Daoy (cell line): ENCODE measurements at regions not wholly inside any gene's neighbourhood (a gene's known extent, or its start where the extent isn't known, plus 50 kb on each side); places are given as distances from the start of the nearest gene placed in this dataset.
A peak's percentile ranks its signal among the peaks of the same experiment; 100 is the strongest.
"Not testable (repeated sequence)": the region's sequence is repeated elsewhere in the genome, so short reads cannot be mapped to it uniquely, and the experiment has no call there.

Experiments
- DNase-seq: peaks from one replicate; pipeline ENCODE4 v3.0.0-alpha.2; 2015; ENCODE audit warnings: low read depth

DNA sequence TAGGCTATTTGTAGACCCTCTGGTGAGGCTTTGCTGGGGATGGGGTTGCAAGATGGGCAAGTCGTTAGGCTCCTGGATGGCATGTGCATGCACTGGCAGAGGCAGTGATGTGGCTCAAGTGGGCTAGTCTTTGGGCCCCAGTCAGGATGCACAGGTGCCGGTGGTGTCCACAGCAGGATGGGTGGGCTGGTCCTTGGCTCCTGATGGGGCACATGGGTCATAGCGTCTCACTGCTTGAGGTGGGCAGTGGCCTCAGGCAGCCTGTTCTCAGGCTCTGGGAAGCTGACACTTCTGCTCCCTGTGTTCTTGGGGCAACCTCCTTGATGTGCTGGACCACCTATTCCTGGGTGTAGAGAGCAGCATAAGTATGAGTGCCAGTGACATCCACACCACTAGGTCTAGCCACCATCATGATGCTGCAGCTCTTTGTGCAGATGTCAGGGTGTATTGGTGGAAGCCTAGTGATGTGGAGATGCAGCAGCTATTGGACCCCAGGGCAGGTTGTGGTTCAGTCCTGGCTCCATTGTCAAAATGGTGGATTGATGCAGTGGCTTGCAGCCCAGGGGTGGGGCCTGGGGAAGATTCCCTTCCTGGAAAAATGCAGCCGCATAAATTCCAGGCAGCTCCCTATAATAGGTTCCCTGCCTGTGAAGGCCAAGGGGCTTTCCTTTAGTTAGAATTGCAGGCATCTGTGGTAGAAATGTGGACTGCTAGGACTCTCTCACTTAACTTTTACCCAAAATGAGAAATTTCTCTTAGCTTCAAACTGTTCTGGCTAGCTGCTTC is 742.5 kb upstream of the MDGA2 start:
- DNase-seq = no peak

GRCh38 chr14:48401321-48401720 is 725.9 kb upstream of the MDGA2 start:
- DNase-seq = no peak

GRCh38 chr14:48398675-48399282 is 723.4 kb upstream of the MDGA2 start:
- DNase-seq = peak; percentile 2

GRCh38 chr14:48391661-48392060 is 716.3 kb upstream of the MDGA2 start:
- no peak for DNase-seq

- no peak for DNase-seq
Measured at GRCh38 chr14:48390346-48390745, 714.9 kb upstream of the MDGA2 start.

GRCh38 chr14:48384821-48385220 is 709.4 kb upstream of the MDGA2 start:
- no peak for DNase-seq

DNA sequence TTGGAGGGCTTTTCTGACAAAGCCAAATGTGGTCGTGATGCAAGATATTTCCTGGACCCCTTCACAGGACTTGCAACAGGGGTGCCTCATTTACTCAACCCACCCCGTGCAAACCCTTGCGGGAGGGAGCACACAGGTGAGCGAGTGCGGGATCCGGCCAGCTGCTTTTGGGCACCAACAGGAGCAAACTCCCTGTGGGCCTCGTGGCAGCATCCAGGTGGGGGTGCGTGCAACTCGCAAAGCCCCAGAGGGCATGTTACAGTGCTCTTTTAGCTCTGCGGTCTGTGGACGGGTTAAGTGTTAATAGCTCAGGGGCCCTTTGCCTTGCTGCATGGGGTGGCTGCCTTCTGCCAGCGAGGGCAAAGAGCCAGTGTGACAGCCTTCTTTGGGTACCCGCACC is 707.6 kb upstream of the MDGA2 start:
- no peak for DNase-seq

- no peak for DNase-seq
Measured at GRCh38 chr14:48378541-48378940, 703.1 kb upstream of the MDGA2 start.

DNA sequence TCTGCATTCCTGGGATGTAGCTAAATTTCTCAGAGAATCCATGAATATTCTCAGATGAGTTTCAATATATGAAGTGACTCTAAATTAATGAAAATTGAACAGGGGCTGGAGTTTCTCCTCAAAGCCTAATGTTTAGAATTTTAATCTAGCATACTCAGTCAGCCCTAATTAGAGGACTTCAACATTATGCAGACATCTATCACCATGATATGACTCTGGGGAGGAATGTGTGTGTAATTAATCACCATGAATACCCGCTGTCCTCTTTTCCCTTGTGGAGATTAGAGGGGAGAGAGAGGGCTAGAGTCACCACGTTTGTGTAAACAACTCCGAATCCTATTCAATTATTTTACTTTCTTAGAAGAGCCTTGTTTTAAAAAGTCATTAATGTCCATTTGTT is 698.6 kb upstream of the MDGA2 start:
- DNase-seq = no peak

DNA sequence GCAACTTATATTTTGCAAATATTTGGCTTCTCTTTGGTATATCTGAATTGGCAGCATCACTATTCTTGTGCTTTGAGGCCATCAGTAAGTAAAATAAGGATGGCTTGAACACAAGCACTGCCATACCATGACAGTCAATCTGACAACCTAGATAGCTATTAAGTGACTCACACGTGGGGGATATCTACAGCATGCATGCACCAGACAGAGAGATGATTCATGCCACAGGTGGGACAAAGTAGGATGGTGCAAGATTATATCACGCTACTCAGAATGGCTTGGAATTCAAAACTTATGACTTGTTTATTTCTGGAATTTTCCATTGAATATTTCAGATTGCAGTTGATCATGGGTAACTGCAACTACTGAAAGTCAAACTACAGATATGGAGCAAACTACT is 675.6 kb upstream of the MDGA2 start:
- DNase-seq = peak; percentile 17

GRCh38 chr14:48349689-48350088 is 674.3 kb upstream of the MDGA2 start:
- no peak for DNase-seq

GRCh38 chr14:48341069-48341468 is 665.7 kb upstream of the MDGA2 start:
- DNase-seq = no peak

- no peak for DNase-seq
Measured at GRCh38 chr14:48333221-48333920, 658.0 kb upstream of the MDGA2 start.

DNA sequence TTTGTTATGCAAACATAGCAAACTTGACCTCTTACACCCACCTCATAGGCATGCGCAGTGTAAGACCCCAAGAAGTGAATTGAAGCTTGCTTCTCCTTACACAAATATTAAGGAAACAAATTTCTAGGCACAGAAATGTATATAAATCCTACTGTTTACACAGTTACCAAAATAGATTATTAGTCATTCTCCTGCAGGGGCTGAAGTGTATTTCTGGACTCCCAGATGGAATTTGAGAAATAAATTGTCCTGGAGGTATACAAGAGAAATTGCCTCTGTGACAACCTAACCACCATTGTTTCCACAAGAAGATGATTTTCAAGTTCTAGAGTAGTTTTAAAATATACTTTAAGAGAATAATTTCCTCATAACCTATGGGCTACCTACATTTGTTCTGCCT is 656.0 kb upstream of the MDGA2 start:
- DNase-seq = no peak

- DNase-seq = no peak
Measured at GRCh38 chr14:48325486-48325885, 650.1 kb upstream of the MDGA2 start.

- DNase-seq = peak; percentile 6
Measured at GRCh38 chr14:48323665-48324064, 648.3 kb upstream of the MDGA2 start.

GRCh38 chr14:48319823-48320222 is 644.4 kb upstream of the MDGA2 start:
- DNase-seq = no peak

DNA sequence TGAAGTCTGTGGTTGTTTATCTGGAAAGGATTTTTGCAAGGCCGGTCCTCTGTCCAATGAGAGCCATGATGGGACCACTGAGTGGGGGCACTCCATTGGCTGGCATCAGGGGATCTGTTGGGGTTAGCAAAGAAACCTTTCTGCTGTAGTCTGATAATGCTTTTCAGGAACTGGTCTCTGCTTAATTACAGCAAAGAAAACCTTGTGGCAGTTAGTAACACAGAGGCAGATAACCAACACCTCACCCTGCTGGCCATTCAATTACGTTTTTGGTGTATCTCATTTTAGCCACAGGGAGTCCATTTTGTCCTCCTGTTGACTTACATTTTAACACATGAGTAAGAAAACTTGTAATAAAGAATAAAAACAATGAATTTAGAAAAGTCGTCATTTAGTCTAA is 629.3 kb upstream of the MDGA2 start:
- no peak for DNase-seq

- DNase-seq = no peak
Measured at GRCh38 chr14:48289701-48290100, 614.3 kb upstream of the MDGA2 start.

- not testable (repeated sequence) for DNase-seq
Measured at GRCh38 chr14:48285217-48285616, 609.8 kb upstream of the MDGA2 start.

DNA sequence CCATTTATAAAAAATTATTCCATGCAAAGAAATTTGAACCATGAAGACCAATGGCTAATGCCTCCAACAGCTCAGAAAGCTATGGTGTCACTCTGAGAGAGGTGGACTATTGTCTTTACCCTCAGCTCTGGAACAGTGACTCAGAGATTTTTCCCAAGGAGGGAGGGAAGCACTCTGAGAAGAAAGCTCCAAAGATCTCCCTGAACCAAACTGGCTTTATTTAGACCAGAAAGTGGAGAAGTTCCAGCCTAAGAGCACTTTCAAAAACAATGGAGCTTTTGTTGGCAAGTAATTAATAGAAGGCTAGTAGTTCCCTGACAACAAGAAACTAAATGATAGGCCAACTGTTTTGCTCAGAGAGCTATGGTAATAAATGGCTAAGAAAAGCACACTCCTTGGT is 599.9 kb upstream of the MDGA2 start:
- no peak for DNase-seq

GRCh38 chr14:48274826-48275225 is 599.4 kb upstream of the MDGA2 start:
- DNase-seq = no peak

- not testable (repeated sequence) for DNase-seq
Measured at GRCh38 chr14:48267926-48268325, 592.5 kb upstream of the MDGA2 start.
